ENCODE measurements at regions not wholly inside any gene's neighbourhood (a gene's known extent, or its start where the extent isn't known, plus 50 kb on each side); places are given as distances from the start of the nearest gene placed in this dataset.

GRCh38 chr1:14236097-14236496, 362.4 kb upstream of the KAZN start:
- H3K27ac ChIP-seq: no peak overlapping the region
- H3K36me3 ChIP-seq: no peaks in the 10 kb centered on the region
- no peak overlapping the region for H3K4me3 ChIP-seq
- DNase-seq (ENCODE audit: low spot score in 2 of 2): no peak
- no peak for TF ChIP-seq POLR2A (IDR thresholded peaks at IDR 0.05)
- TF ChIP-seq POLR2AphosphoS5 (IDR thresholded peaks at IDR 0.05): no peak
- TF ChIP-seq CTCF (IDR thresholded peaks at IDR 0.05): no peak
- no peak for TF ChIP-seq EP300 (IDR thresholded peaks at IDR 0.05)
- no peaks in the 10 kb centered on the region for H3K27me3 ChIP-seq
- H3K9me3 ChIP-seq: no peaks in the 10 kb centered on the region
- no peaks in the 10 kb centered on the region for H3K4me1 ChIP-seq
- WGBS: 91% methylated on average over 2 of the region's 2 CpGs

- Histone ChIP-seq H3K4me1 (no peaks in the 10 kb centered on the region), H3K4me3 (no peak overlapping the region), H3K27me3 (no peaks in the 10 kb centered on the region), H3K9me3 (no peaks in the 10 kb centered on the region), H3K36me3 (no peaks in the 10 kb centered on the region), H3K27ac (no peak overlapping the region)
- DNase-seq (ENCODE audit: low spot score in 2 of 2): peak; percentile 87 to 93
- 78% methylated on average over 9 of the region's 9 CpGs for WGBS
- TF ChIP-seq EP300 (IDR thresholded peaks at IDR 0.05) (no peak), POLR2AphosphoS5 (IDR thresholded peaks at IDR 0.05) (peak in 1 of 3 donors; percentile 90)
Observed at GRCh38 chr1:14238472-14239307, 359.8 kb upstream of the KAZN start.

GRCh38 chr1:14240265-14240664, 358.2 kb upstream of the KAZN start:
- no peak for DNase-seq (ENCODE audit: low spot score in 2 of 2)
- no peak for TF ChIP-seq CTCF (IDR thresholded peaks at IDR 0.05)
- TF ChIP-seq POLR2AphosphoS5 (IDR thresholded peaks at IDR 0.05): no peak
- TF ChIP-seq POLR2A (IDR thresholded peaks at IDR 0.05): no peak
- TF ChIP-seq EP300 (IDR thresholded peaks at IDR 0.05): no peak
- H3K4me1 ChIP-seq: no peaks in the 10 kb centered on the region
- no peak overlapping the region for H3K27ac ChIP-seq
- no peak overlapping the region for H3K4me3 ChIP-seq
- H3K27me3 ChIP-seq: no peaks in the 10 kb centered on the region
- H3K9me3 ChIP-seq: no peaks in the 10 kb centered on the region
- no peaks in the 10 kb centered on the region for H3K36me3 ChIP-seq
- WGBS: 94% methylated on average over 2 of the region's 3 CpGs

GRCh38 chr1:14242123-14242522, 356.4 kb upstream of the KAZN start:
- no peak overlapping the region for H3K27ac ChIP-seq
- no peaks in the 10 kb centered on the region for H3K27me3 ChIP-seq
- no peaks in the 10 kb centered on the region for H3K36me3 ChIP-seq
- 71% methylated on average over 3 of the region's 3 CpGs for WGBS
- H3K9me3 ChIP-seq: no peaks in the 10 kb centered on the region
- no peak for DNase-seq (ENCODE audit: low spot score in 2 of 2)
- no peak for TF ChIP-seq POLR2AphosphoS5 (IDR thresholded peaks at IDR 0.05)
- no peak for TF ChIP-seq EP300 (IDR thresholded peaks at IDR 0.05)
- TF ChIP-seq POLR2A (IDR thresholded peaks at IDR 0.05): no peak
- TF ChIP-seq CTCF (IDR thresholded peaks at IDR 0.05): no peak
- H3K4me1 ChIP-seq: no peaks in the 10 kb centered on the region
- no peak overlapping the region for H3K4me3 ChIP-seq

- no peak overlapping the region for H3K4me3 ChIP-seq
- 89% methylated on average over 8 of the region's 8 CpGs for WGBS
- no peak overlapping the region for H3K27ac ChIP-seq
- no peak for DNase-seq (ENCODE audit: low spot score in 2 of 2)
- no peaks in the 10 kb centered on the region for H3K4me1 ChIP-seq
- TF ChIP-seq CTCF (IDR thresholded peaks at IDR 0.05): no peak
- no peak for TF ChIP-seq POLR2A (IDR thresholded peaks at IDR 0.05)
- no peaks in the 10 kb centered on the region for H3K9me3 ChIP-seq
- H3K27me3 ChIP-seq: no peaks in the 10 kb centered on the region
- H3K36me3 ChIP-seq: no peaks in the 10 kb centered on the region
Observed at GRCh38 chr1:14242870-14243269, 355.6 kb upstream of the KAZN start.
